DND-41 (cell line): ENCODE measurements at regions not wholly inside any gene's neighbourhood (a gene's known extent, or its start where the extent isn't known, plus 50 kb on each side); places are given as distances from the start of the nearest gene placed in this dataset.

ENCODE experiments used
- CTCF ChIP-seq: IDR thresholded peaks from 2 replicates; pipeline ENCODE4 v1.5.1; 2012; ENCODE audit warnings: borderline replicate concordance, low read length, moderate library complexity, mild to moderate bottlenecking; ENCODE audit not compliant: poor library complexity, severe bottlenecking; ENCODE audit errors: extremely low read depth
- EZH2 ChIP-seq: IDR thresholded peaks from 3 replicates; pipeline ENCODE4 v1.6.1; 2012; ENCODE audit warnings: borderline replicate concordance, low read depth, mild to moderate bottlenecking, moderate library complexity, low read length, inconsistent platforms; ENCODE audit not compliant: severe bottlenecking

GRCh38 chr9:88925481-88925880, 65.8 kb upstream of the S1PR3 start:
- TF ChIP-seq CTCF (no peak), EZH2 (no peak)
